Ascending aorta (tissue), 2 donors: ENCODE measurements at regions not wholly inside any gene's neighbourhood (a gene's known extent, or its start where the extent isn't known, plus 50 kb on each side); places are given as distances from the start of the nearest gene placed in this dataset.
"Not testable (repeated sequence)": the region's sequence is repeated elsewhere in the genome, so short reads cannot be mapped to it uniquely, and the experiment has no call there.

Source experiments
- DNase-seq, 2 donors: peaks; one replicate each; pipeline ENCODE4 v3.0.0-alpha.2; 2019; ENCODE audit warnings: low spot score in 2 of 2
- H3K27ac ChIP-seq, 2 donors: fragments of 200-600 bp; sonication (generic); one replicate each; pipeline ENCODE4 v1.5.1; 2016 to 2017; ENCODE audit warnings: mild to moderate bottlenecking in 1 of 2
- H3K27me3 ChIP-seq: fragments of 200-600 bp; sonication (generic); one replicate; pipeline ENCODE4 v1.5.1; 2017
- H3K36me3 ChIP-seq, 2 donors: fragments of 200-600 bp; sonication (generic); one replicate each; pipeline ENCODE4 v1.5.1; 2016
- H3K4me1 ChIP-seq, 2 donors: fragments of 200-600 bp; sonication (generic); one replicate each; pipeline ENCODE4 v1.5.1; 2016 to 2017; ENCODE audit warnings: mild to moderate bottlenecking in 1 of 2
- H3K4me3 ChIP-seq, 2 donors: fragments of 200-600 bp; sonication (generic); one replicate each; pipeline ENCODE4 v1.5.1; 2016 to 2017; ENCODE audit warnings: mild to moderate bottlenecking in 1 of 2
- H3K9me3 ChIP-seq, 2 donors: fragments of 200-600 bp; sonication (generic); one replicate each; pipeline ENCODE4 v1.5.1; 2016
- intact Hi-C: fragments of 100-400 bp; cut with DNase I; formaldehyde crosslinking; loops from one replicate; pipeline ENCODE4 v1.15.1; 2023
- TF ChIP-seq, protein P1 (sequence below), 3 experiments: fragments of 200-600 bp in 2 of 3; fragments of 450-650 bp in 1 of 3; sonication (generic) in 2 of 3; IDR thresholded peaks; one replicate each; pipeline ENCODE4 v1.5.1; 2016 to 2019; ENCODE audit warnings: antibody characterized with exemption in 3 of 3, mild to moderate bottlenecking in 1 of 3, moderate library complexity in 1 of 3

DNA sequence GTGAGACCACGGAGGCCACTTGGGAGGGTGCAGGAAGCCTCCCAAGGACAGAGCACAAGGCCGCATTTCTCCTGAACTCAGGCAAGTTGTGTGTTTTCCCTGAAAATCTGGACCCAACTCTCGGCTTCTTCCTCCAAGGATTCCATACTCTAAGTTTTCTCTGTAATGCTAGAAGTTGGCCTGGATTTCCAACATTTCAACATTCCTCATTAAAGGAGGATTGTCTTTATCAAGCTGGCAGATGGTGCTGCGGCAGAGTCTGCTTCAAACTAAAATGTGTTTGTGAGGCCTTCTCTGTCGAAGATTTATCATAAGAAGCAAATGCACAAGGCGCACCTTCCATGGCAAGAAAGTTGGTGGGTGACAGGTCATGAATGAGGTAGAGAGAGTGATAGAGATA lies 94.4 kb upstream of the SATB2 start:
- intact Hi-C loops, result no loop called here
- H3K4me3 ChIP-seq, result no peak overlapping the region
- no peak for DNase-seq
- H3K27me3 ChIP-seq, result no peaks in the 10 kb centered on the region
- no peaks in the 10 kb centered on the region for H3K4me1 ChIP-seq
- H3K36me3 ChIP-seq, result no peaks in the 10 kb centered on the region
- TF ChIP-seq, protein P1, sequence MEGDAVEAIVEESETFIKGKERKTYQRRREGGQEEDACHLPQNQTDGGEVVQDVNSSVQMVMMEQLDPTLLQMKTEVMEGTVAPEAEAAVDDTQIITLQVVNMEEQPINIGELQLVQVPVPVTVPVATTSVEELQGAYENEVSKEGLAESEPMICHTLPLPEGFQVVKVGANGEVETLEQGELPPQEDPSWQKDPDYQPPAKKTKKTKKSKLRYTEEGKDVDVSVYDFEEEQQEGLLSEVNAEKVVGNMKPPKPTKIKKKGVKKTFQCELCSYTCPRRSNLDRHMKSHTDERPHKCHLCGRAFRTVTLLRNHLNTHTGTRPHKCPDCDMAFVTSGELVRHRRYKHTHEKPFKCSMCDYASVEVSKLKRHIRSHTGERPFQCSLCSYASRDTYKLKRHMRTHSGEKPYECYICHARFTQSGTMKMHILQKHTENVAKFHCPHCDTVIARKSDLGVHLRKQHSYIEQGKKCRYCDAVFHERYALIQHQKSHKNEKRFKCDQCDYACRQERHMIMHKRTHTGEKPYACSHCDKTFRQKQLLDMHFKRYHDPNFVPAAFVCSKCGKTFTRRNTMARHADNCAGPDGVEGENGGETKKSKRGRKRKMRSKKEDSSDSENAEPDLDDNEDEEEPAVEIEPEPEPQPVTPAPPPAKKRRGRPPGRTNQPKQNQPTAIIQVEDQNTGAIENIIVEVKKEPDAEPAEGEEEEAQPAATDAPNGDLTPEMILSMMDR (IDR thresholded peaks at IDR 0.05), result no peak
- no peak overlapping the region for H3K27ac ChIP-seq
- no peaks in the 10 kb centered on the region for H3K9me3 ChIP-seq

DNA sequence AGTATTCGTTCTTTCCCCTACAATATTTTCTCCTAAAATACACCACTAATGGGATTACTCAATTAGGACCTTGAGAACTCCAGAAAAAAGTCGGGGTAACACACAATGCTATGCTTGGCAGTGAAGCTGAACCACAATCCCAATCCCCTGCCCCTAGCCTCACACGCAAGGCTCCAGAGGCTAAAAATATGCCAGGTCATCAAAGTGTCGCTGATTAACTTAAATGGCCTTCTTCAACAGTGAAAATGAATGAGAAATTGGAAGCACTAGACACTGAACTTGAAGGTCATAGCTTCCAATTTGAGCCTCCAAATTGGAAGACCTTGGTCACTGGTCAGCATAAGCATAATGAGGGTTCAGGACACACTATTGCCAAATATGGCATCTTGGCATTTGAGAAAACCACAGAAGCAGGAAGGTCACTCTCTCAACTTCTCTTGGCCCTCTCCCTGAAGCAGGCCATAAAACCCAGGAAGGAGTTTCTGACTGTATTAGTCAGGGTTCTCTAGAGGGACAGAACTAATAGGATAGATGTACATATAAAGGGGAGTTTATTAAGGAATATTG lies 86.0 kb upstream of the SATB2 start:
- TF ChIP-seq, protein P1 (IDR thresholded peaks at IDR 0.05), result no peak
- no peaks in the 10 kb centered on the region for H3K36me3 ChIP-seq
- H3K4me3 ChIP-seq, result no peak overlapping the region
- H3K4me1 ChIP-seq, result no peaks in the 10 kb centered on the region
- intact Hi-C loops, result no loop called here
- no peaks in the 10 kb centered on the region for H3K9me3 ChIP-seq
- no peak for DNase-seq
- no peak overlapping the region for H3K27ac ChIP-seq
- H3K27me3 ChIP-seq, result no peaks in the 10 kb centered on the region

DNA sequence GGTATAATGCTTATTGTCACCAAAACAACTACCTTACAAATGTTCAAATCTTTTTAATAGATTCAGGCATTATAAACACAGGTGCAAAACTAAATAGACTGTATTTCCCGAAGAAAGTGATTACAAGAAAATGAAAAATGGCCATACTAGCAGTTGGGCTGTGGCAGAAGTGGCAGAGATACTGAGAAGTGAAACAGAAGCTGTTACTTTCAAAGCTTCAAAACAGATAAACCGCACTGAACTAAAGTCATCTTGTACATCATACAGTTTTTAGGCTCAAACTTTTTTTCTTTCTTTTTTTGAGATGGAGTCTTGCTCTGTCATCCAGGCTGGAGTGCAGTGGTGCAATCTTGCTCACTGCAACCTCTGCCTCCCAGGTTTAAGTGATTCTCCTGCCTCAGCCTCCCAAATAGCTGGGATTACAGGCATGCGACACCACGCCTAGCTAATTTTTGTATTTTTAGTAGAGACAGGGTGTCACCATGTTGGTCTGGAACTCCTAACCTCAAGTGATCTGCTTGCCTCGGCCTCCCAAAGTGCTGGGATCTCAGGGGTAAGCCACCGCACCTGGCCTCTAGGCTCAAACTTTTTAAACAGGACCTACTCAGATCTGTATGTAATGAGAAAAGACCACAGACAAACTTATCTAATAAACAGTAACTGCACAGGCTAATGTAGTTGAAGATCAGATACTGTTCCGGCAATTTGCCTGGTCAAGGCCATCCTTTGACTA lies 77.9 kb upstream of the SATB2 start:
- intact Hi-C loops, result no loop called here
- no peak for DNase-seq
- Histone ChIP-seq H3K9me3 (no peaks in the 10 kb centered on the region), H3K27me3 (no peaks in the 10 kb centered on the region), H3K4me3 (no peak overlapping the region), H3K36me3 (no peaks in the 10 kb centered on the region), H3K27ac (no peak overlapping the region), H3K4me1 (no peaks in the 10 kb centered on the region)
- TF ChIP-seq, protein P1 (IDR thresholded peaks at IDR 0.05), result no peak

DNA sequence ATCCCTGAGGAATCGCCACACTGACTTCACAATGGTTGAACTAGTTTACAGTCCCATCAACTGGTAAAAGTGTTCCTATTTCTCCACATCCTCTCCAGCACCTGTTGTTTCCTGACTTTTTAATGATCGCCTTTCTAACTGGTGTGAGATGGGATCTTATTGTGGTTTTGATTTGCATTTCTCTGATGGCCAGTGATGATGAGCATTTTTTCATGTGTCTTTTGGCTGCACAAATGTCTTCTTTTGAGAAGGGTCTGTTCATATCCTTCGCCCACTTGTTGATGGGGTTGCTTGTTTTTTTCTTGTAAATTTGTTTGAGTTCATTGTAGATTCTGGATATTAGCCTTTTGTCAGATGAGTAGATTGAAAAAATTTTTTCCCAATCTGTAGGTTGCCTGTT lies 76.1 kb upstream of the SATB2 start:
- H3K27me3 ChIP-seq, H3K4me3 ChIP-seq, H3K36me3 ChIP-seq, DNase-seq, H3K9me3 ChIP-seq, H3K4me1 ChIP-seq, H3K27ac ChIP-seq, intact Hi-C loops: not testable (repeated sequence)

DNA sequence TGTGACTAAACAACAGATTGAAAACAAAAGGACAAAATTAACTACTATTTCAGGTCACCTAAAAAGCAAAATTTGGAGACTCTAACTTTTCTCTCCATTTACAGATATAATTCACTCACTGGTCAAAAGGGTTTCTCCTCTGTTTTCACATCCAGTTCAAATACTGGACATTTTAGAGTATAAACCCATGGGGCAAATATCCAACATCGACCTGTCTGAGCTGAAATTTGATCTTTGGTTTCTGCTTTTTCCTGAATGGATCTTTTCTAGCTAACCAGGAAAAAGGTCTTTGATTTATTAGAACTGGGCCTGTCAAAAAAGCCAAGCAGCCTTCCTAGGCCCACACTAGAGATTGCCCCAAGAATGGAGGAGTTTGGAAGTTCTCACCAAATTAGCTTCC lies 69.3 kb upstream of the SATB2 start:
- intact Hi-C loops, result no loop called here
- no peak for DNase-seq
- no peaks in the 10 kb centered on the region for H3K9me3 ChIP-seq
- TF ChIP-seq, protein P1 (IDR thresholded peaks at IDR 0.05), result no peak
- H3K27me3 ChIP-seq, result no peaks in the 10 kb centered on the region
- H3K4me3 ChIP-seq, result no peak overlapping the region
- H3K27ac ChIP-seq, result no peak overlapping the region
- no peaks in the 10 kb centered on the region for H3K4me1 ChIP-seq
- H3K36me3 ChIP-seq, result no peaks in the 10 kb centered on the region

DNA sequence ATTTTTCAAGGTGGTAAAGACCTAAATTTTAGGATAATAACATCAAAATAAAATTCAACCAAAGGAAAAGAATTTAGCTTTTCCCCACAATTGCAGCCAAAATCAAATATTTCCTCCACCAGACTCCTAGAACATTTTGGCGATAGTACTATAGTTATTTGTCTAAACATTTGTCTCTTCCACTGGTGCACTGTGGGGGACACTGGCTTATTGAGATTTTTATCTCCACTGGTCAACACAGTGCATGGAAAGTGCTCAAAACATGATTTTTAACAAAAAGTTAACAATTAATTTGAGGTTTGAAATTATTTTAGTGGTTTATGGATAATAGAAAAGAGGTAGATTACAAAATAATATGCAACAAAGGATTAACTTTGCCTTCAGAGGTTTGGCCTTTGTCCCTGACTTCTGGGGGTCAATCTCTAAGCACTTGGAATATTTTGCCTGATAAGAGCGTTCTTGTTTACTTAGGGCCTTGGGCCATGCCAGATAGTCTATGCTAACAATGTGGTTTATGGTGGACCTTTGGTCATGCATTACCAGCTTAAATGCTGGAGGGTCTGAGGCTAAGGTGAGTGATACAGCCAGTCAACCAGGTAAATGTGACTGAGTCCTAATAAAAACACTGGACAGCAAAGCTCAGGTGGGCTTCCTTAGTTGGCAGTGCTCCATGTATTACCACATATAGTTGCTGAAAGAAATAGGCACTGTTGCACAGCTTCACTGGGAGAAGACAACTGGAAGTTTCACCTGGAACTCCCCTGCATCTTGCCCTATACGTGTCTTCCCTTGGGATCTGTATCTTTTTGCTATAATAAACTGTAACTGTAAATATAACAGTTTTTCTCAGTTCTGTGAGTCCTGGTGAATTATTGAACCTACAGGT lies 67.2 kb upstream of the SATB2 start:
- Histone ChIP-seq H3K4me3 (no peak overlapping the region), H3K36me3 (no peaks in the 10 kb centered on the region), H3K27me3 (no peaks in the 10 kb centered on the region), H3K27ac (no peak overlapping the region), H3K9me3 (no peaks in the 10 kb centered on the region), H3K4me1 (no peaks in the 10 kb centered on the region)
- TF ChIP-seq, protein P1 (IDR thresholded peaks at IDR 0.05), result no peak
- DNase-seq, result no peak
- intact Hi-C loops, result no loop called here
